ENCODE measurements at regions not wholly inside any gene's neighbourhood (a gene's known extent, or its start where the extent isn't known, plus 50 kb on each side); places are given as distances from the start of the nearest gene placed in this dataset.

DNA sequence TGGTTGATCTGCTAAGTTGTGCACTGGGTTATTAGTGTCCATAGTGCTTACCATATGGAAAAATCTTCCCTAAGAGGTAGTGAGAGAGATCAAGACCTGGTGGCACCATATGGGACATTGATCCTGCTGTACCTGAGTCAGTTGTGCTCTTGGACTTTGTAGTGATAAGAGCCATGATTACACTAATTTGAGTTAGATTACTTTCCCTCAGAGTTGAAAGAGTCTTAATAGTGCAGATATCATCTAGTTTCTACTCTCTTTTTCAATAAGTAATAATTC is 114.2 kb downstream of the KCNE4 start:
- TF ChIP-seq POLR2A (IDR thresholded peaks at IDR 0.05), result no peak
- TF ChIP-seq, protein P1, sequence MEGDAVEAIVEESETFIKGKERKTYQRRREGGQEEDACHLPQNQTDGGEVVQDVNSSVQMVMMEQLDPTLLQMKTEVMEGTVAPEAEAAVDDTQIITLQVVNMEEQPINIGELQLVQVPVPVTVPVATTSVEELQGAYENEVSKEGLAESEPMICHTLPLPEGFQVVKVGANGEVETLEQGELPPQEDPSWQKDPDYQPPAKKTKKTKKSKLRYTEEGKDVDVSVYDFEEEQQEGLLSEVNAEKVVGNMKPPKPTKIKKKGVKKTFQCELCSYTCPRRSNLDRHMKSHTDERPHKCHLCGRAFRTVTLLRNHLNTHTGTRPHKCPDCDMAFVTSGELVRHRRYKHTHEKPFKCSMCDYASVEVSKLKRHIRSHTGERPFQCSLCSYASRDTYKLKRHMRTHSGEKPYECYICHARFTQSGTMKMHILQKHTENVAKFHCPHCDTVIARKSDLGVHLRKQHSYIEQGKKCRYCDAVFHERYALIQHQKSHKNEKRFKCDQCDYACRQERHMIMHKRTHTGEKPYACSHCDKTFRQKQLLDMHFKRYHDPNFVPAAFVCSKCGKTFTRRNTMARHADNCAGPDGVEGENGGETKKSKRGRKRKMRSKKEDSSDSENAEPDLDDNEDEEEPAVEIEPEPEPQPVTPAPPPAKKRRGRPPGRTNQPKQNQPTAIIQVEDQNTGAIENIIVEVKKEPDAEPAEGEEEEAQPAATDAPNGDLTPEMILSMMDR (IDR thresholded peaks at IDR 0.05), result no peak
